Right forelimb (tissue), 1 donor: ENCODE measurements at regions not wholly inside any gene's neighbourhood (a gene's known extent, or its start where the extent isn't known, plus 50 kb on each side); places are given as distances from the start of the nearest gene placed in this dataset.
A peak's percentile ranks its signal among the peaks of the same experiment; 100 is the strongest.
"Not testable (repeated sequence)": the region's sequence is repeated elsewhere in the genome, so short reads cannot be mapped to it uniquely, and the experiment has no call there.

ENCODE experiments used
- DNase-seq: peaks from one replicate; pipeline ENCODE4 v3.0.0-alpha.2; 2018

- no peak for DNase-seq
Observed at GRCh38 chrX:69431420-69431819, 72.7 kb upstream of the NALF2 start.

GRCh38 chrX:69430785-69431184 lies 73.3 kb upstream of the NALF2 start:
- DNase-seq = no peak

- DNase-seq = peak; percentile 43
Observed at GRCh38 chrX:69429339-69430015, 74.6 kb upstream of the NALF2 start.

GRCh38 chrX:69428216-69428615 lies 75.9 kb upstream of the NALF2 start:
- no peak for DNase-seq

GRCh38 chrX:69424910-69425309 lies 79.2 kb upstream of the NALF2 start:
- DNase-seq = no peak

GRCh38 chrX:69424161-69424560 lies 80.0 kb upstream of the NALF2 start:
- DNase-seq = no peak

- not testable (repeated sequence) for DNase-seq
Observed at GRCh38 chrX:69422208-69422607, 81.9 kb upstream of the NALF2 start.

GRCh38 chrX:69415698-69416097 lies 88.4 kb upstream of the NALF2 start:
- DNase-seq = no peak

GRCh38 chrX:69412661-69413060 lies 91.5 kb upstream of the NALF2 start:
- no peak for DNase-seq

- DNase-seq = no peak
Observed at GRCh38 chrX:69398881-69399280, 105.2 kb upstream of the NALF2 start.

- no peak for DNase-seq
Observed at GRCh38 chrX:69396916-69397315, 107.2 kb upstream of the NALF2 start.

GRCh38 chrX:69395306-69395705 lies 108.8 kb upstream of the NALF2 start:
- DNase-seq = no peak

GRCh38 chrX:69389101-69389501 lies 115.0 kb upstream of the NALF2 start:
- DNase-seq = peak; percentile 60

- peak; percentile 50 for DNase-seq
Observed at GRCh38 chrX:69388526-69388925, 115.6 kb upstream of the NALF2 start.

GRCh38 chrX:69387567-69388487 lies 116.3 kb upstream of the NALF2 start:
- peak; percentile 70 for DNase-seq

GRCh38 chrX:69386681-69387080 lies 117.4 kb upstream of the NALF2 start:
- no peak for DNase-seq

GRCh38 chrX:69379412-69379811 lies 124.7 kb upstream of the NALF2 start:
- no peak for DNase-seq

- DNase-seq = no peak
Observed at GRCh38 chrX:69374569-69374968, 129.6 kb upstream of the NALF2 start.

- no peak for DNase-seq
Observed at GRCh38 chrX:69372435-69372834, 131.7 kb upstream of the NALF2 start.

- DNase-seq = no peak
Observed at GRCh38 chrX:69371159-69371558, 133.0 kb upstream of the NALF2 start.

- no peak for DNase-seq
Observed at GRCh38 chrX:69369999-69370398, 134.1 kb upstream of the NALF2 start.

GRCh38 chrX:69366183-69366582 lies 137.9 kb upstream of the NALF2 start:
- no peak for DNase-seq

GRCh38 chrX:69365755-69366154 lies 138.4 kb upstream of the NALF2 start:
- no peak for DNase-seq

- DNase-seq = no peak
Observed at GRCh38 chrX:69365349-69365748, 138.8 kb upstream of the NALF2 start.
